GM12878 (cell line): ENCODE measurements at regions not wholly inside any gene's neighbourhood (a gene's known extent, or its start where the extent isn't known, plus 50 kb on each side); places are given as distances from the start of the nearest gene placed in this dataset.

Source experiments
- CHD2 ChIP-seq: IDR thresholded peaks from 2 replicates; pipeline ENCODE4 v1.6.1; 2011; ENCODE audit warnings: low read depth, low read length, improper control_type of control experiment, borderline replicate concordance
- CREM ChIP-seq: IDR thresholded peaks from 2 replicates; pipeline ENCODE4 v1.6.1; 2014; ENCODE audit warnings: antibody characterized with exemption, low read depth
- DPF2 ChIP-seq: fragments of 450-650 bp; IDR thresholded peaks from 2 replicates; pipeline ENCODE4 v1.6.1; 2017; ENCODE audit warnings: mild to moderate bottlenecking
- ELK1 ChIP-seq: IDR thresholded peaks from 2 replicates; pipeline ENCODE4 v1.6.1; 2012; ENCODE audit warnings: low read depth, low read length, improper control_type of control experiment
- ETV6 ChIP-seq, 2 experiments: fragments of 450-650 bp in 1 of 2; IDR thresholded peaks in 1 of 2; conservative IDR thresholded peaks in 1 of 2; 2 replicates each; pipeline ENCODE4 v1.6.1; 2014; ENCODE audit warnings: antibody characterized with exemption in 1 of 2, borderline replicate concordance in 1 of 2, low read depth in 1 of 2, mild to moderate bottlenecking in 1 of 2, moderate library complexity in 1 of 2
- FOXK2 ChIP-seq: fragments of 450-650 bp; IDR thresholded peaks from 2 replicates; pipeline ENCODE4 v1.6.1; 2017; ENCODE audit warnings: mild to moderate bottlenecking, moderate library complexity
- NFIC ChIP-seq: IDR thresholded peaks from 2 replicates; pipeline ENCODE4 v1.6.1; 2012; ENCODE audit warnings: low read depth, mild to moderate bottlenecking, inconsistent platforms, low read length, moderate library complexity
- POLR2A ChIP-seq: IDR thresholded peaks from 2 replicates; pipeline ENCODE4 v1.6.1; 2011; ENCODE audit warnings: low read depth, mild to moderate bottlenecking, low read length
- POU2F2 ChIP-seq: IDR thresholded peaks from 3 replicates; pipeline ENCODE4 v1.6.1; 2011; ENCODE audit warnings: low read depth, mild to moderate bottlenecking, low read length, borderline replicate concordance
- SREBF2 ChIP-seq: IDR thresholded peaks from 2 replicates; pipeline ENCODE4 v1.6.1; 2012; ENCODE audit warnings: mild to moderate bottlenecking, low read length
- TARDBP ChIP-seq: IDR thresholded peaks from 2 replicates; pipeline ENCODE4 v1.6.1; 2016; ENCODE audit warnings: borderline replicate concordance

- TF ChIP-seq CHD2 (no peak), SREBF2 (no peak), CREM (no peak), POLR2A (no peak), ELK1 (no peak), FOXK2 (no peak), DPF2 (no peak), ETV6 (conservative IDR thresholded peaks at IDR 0.05 in 1 of 2, IDR thresholded peaks at IDR 0.05 in 1 of 2; ENCODE audit: borderline replicate concordance in 1 of 2, low read depth in 1 of 2) (no peak), TARDBP (no peak), POU2F2 (no peak), NFIC (no peak)
These were observed 108.4 kb upstream of the IGLL5 start for GRCh38 chr22:22779213-22779612.
